K562 (cell line): ENCODE measurements at regions not wholly inside any gene's neighbourhood (a gene's known extent, or its start where the extent isn't known, plus 50 kb on each side); places are given as distances from the start of the nearest gene placed in this dataset.

Source experiments
- BRCA1 ChIP-seq, 2 experiments: fragments of 450-650 bp in 1 of 2; sonication (generic) in 1 of 2; formaldehyde crosslinking in 1 of 2; IDR thresholded peaks; 2 replicates each; pipeline versions ENCODE4 v1.5.0 to v1.6.1; 2017 to 2020; ENCODE audit warnings: mild to moderate bottlenecking in 1 of 2, missing genetic modification reagents in 1 of 2
- CBX1 ChIP-seq: sonication (generic); IDR thresholded peaks from 2 replicates; pipeline ENCODE4 v1.6.1; 2016; ENCODE audit warnings: antibody characterized with exemption, low read depth, mild to moderate bottlenecking
- PTRF ChIP-seq: fragments of 450-650 bp; IDR thresholded peaks from 2 replicates; pipeline ENCODE4 v1.6.1; 2016; ENCODE audit warnings: mild to moderate bottlenecking, missing genetic modification characterization, missing compliant biosample characterization
- ZNF263 ChIP-seq: sonication (generic); formaldehyde crosslinking; IDR thresholded peaks from 2 replicates; pipeline ENCODE4 v1.8.0; 2022; ENCODE audit warnings: mild to moderate bottlenecking, missing genetic modification reagents, borderline replicate concordance
- TF ChIP-seq, protein P1 (sequence below), 2 experiments: fragments of 450-650 bp; IDR thresholded peaks; 2 replicates each; pipeline ENCODE4 v1.6.1; 2018; ENCODE audit warnings: mild to moderate bottlenecking in 2 of 2, low read depth in 1 of 2; ENCODE audit not compliant: partially characterized antibody in 2 of 2
- TF ChIP-seq, protein P2 (sequence below): sonication (generic); formaldehyde crosslinking; IDR thresholded peaks from 2 replicates; pipeline ENCODE4 v1.9.0; 2022; ENCODE audit warnings: mild to moderate bottlenecking, missing genetic modification reagents

- TF ChIP-seq, protein P1, sequence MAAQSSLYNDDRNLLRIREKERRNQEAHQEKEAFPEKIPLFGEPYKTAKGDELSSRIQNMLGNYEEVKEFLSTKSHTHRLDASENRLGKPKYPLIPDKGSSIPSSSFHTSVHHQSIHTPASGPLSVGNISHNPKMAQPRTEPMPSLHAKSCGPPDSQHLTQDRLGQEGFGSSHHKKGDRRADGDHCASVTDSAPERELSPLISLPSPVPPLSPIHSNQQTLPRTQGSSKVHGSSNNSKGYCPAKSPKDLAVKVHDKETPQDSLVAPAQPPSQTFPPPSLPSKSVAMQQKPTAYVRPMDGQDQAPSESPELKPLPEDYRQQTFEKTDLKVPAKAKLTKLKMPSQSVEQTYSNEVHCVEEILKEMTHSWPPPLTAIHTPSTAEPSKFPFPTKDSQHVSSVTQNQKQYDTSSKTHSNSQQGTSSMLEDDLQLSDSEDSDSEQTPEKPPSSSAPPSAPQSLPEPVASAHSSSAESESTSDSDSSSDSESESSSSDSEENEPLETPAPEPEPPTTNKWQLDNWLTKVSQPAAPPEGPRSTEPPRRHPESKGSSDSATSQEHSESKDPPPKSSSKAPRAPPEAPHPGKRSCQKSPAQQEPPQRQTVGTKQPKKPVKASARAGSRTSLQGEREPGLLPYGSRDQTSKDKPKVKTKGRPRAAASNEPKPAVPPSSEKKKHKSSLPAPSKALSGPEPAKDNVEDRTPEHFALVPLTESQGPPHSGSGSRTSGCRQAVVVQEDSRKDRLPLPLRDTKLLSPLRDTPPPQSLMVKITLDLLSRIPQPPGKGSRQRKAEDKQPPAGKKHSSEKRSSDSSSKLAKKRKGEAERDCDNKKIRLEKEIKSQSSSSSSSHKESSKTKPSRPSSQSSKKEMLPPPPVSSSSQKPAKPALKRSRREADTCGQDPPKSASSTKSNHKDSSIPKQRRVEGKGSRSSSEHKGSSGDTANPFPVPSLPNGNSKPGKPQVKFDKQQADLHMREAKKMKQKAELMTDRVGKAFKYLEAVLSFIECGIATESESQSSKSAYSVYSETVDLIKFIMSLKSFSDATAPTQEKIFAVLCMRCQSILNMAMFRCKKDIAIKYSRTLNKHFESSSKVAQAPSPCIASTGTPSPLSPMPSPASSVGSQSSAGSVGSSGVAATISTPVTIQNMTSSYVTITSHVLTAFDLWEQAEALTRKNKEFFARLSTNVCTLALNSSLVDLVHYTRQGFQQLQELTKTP (IDR thresholded peaks at IDR 0.05; ENCODE audit: low read depth in 1 of 2, partially characterized antibody in 2 of 2): no peak
- TF ChIP-seq BRCA1 (IDR thresholded peaks at IDR 0.05) (no peak), BRCA1 (CRISPR knock-in tag; IDR thresholded peaks at IDR 0.05) (no peak), CBX1 (no peak), PTRF (no peak), ZNF263 (no peak)
- TF ChIP-seq, protein P2, sequence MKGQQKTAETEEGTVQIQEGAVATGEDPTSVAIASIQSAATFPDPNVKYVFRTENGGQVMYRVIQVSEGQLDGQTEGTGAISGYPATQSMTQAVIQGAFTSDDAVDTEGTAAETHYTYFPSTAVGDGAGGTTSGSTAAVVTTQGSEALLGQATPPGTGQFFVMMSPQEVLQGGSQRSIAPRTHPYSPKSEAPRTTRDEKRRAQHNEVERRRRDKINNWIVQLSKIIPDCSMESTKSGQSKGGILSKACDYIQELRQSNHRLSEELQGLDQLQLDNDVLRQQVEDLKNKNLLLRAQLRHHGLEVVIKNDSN (CRISPR knock-in tag): no peak
These were observed 79.1 kb downstream of the RHCG start (continued) for GRCh38 chr15:89417206-89417725.
